ENCODE measurements at regions not wholly inside any gene's neighbourhood (a gene's known extent, or its start where the extent isn't known, plus 50 kb on each side); places are given as distances from the start of the nearest gene placed in this dataset.
"Not testable (repeated sequence)": the region's sequence is repeated elsewhere in the genome, so short reads cannot be mapped to it uniquely, and the experiment has no call there.

- Histone ChIP-seq H3K4me3 (no peak overlapping the region), H3K9me3 (no peaks in the 10 kb centered on the region), H3K4me1 (no peaks in the 10 kb centered on the region), H3K36me3 (ENCODE audit: insufficient read depth in 1 of 2, low read depth in 1 of 2) (no peaks in the 10 kb centered on the region), H3K27me3 (ENCODE audit: insufficient read depth in 3 of 3, low read length in 2 of 3) (no peaks in the 10 kb centered on the region), H3K27ac (no peak overlapping the region)
- DNase-seq (peak; percentile 54 to 64), ATAC-seq (no peak)
- intact Hi-C loops (cut with DNase I), result no loop called here
- TF ChIP-seq CTCF (IDR thresholded peaks at IDR 0.05), result peak; percentile 60
- WGBS, 3 donors, result 38 to 41% (median 41%) methylated on average over 4 of the region's 4 CpGs
These were observed 845.3 kb downstream of the DIAPH3 start for GRCh38 chr13:59318320-59318930.

GRCh38 chr13:59319276-59319675 is 844.5 kb downstream of the DIAPH3 start:
- H3K27me3 ChIP-seq (ENCODE audit: insufficient read depth in 3 of 3, low read length in 2 of 3), result no peaks in the 10 kb centered on the region
- H3K9me3 ChIP-seq, result no peaks in the 10 kb centered on the region
- ATAC-seq (no peak), DNase-seq (no peak)
- no peak overlapping the region for H3K27ac ChIP-seq
- TF ChIP-seq CTCF (IDR thresholded peaks at IDR 0.05), result no peak
- intact Hi-C loops (cut with DNase I), result no loop called here
- 51 to 60% (median 59%) methylated on average over 3 of the region's 3 CpGs for WGBS, 3 donors
- H3K4me3 ChIP-seq, result no peak overlapping the region
- no peaks in the 10 kb centered on the region for H3K4me1 ChIP-seq
- H3K36me3 ChIP-seq (ENCODE audit: insufficient read depth in 1 of 2, low read depth in 1 of 2), result no peaks in the 10 kb centered on the region

GRCh38 chr13:59320021-59320420 is 843.7 kb downstream of the DIAPH3 start:
- H3K27ac ChIP-seq, result no peak overlapping the region
- no peak for ATAC-seq
- intact Hi-C loops (cut with DNase I), result no loop called here

GRCh38 chr13:59324401-59324800 is 839.3 kb downstream of the DIAPH3 start:
- DNase-seq; H3K27me3 ChIP-seq (ENCODE audit: insufficient read depth in 3 of 3, low read length in 2 of 3); H3K9me3 ChIP-seq; H3K4me1 ChIP-seq; H3K36me3 ChIP-seq (ENCODE audit: insufficient read depth in 1 of 2, low read depth in 1 of 2); intact Hi-C loops (cut with DNase I); H3K27ac ChIP-seq; H3K4me3 ChIP-seq; ATAC-seq: not testable (repeated sequence)
- 94 to 96% (median 94%) methylated on average over 4 of the region's 4 CpGs for WGBS, 3 donors

More at GRCh38 chr13:59320021-59320420, 843.7 kb downstream of the DIAPH3 start:
- TF ChIP-seq CTCF (IDR thresholded peaks at IDR 0.05), result no peak
- no peaks in the 10 kb centered on the region for H3K4me1 ChIP-seq
- H3K9me3 ChIP-seq, result no peaks in the 10 kb centered on the region
- no peak for DNase-seq
- H3K4me3 ChIP-seq, result no peak overlapping the region
- H3K36me3 ChIP-seq (ENCODE audit: insufficient read depth in 1 of 2, low read depth in 1 of 2), result no peaks in the 10 kb centered on the region
- WGBS, 3 donors, result 42 to 49% (median 44%) methylated on average over 2 of the region's 2 CpGs
- no peaks in the 10 kb centered on the region for H3K27me3 ChIP-seq (ENCODE audit: insufficient read depth in 3 of 3, low read length in 2 of 3)

GRCh38 chr13:59326717-59327116 is 837.0 kb downstream of the DIAPH3 start:
- TF ChIP-seq CTCF (IDR thresholded peaks at IDR 0.05), result no peak
- Histone ChIP-seq H3K9me3 (no peaks in the 10 kb centered on the region), H3K27ac (no peak overlapping the region), H3K27me3 (ENCODE audit: insufficient read depth in 3 of 3, low read length in 2 of 3) (no peaks in the 10 kb centered on the region), H3K4me3 (no peak overlapping the region), H3K4me1 (no peaks in the 10 kb centered on the region), H3K36me3 (ENCODE audit: insufficient read depth in 1 of 2, low read depth in 1 of 2) (no peaks in the 10 kb centered on the region)
- 87 to 100% (median 93%) methylated on average over 1 of the region's 1 CpG for WGBS, 3 donors
- intact Hi-C loops (cut with DNase I), result no loop called here
- DNase-seq, result no peak
- no peak for ATAC-seq

Data from psoas muscle (tissue), 7 donors.